ENCODE measurements at regions not wholly inside any gene's neighbourhood (a gene's known extent, or its start where the extent isn't known, plus 50 kb on each side); places are given as distances from the start of the nearest gene placed in this dataset.

DNA sequence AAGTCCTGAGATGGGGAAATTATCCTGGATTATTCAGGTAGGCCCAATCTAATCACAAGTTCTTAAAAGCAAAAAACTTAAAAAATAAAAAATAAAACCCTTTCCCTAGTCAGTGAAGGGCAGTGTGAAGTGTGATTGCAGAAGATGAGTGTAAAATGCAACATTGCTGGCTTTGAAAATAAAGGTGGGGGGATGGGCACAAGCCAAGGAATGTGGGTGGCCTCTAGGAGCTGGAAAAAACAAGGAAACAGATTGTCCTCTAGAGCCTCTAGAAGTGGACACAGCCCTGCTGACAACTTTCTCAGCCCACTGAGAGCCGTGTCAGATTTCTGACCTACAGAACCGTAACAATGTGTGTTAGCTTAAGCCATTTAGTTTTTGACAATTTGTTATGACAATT lies 184.3 kb upstream of the HNRNPA3 start:
- no peak overlapping the region for H3K4me3 ChIP-seq
- no peaks in the 10 kb centered on the region for H3K4me1 ChIP-seq
- H3K9ac ChIP-seq, result no peak overlapping the region
- H3K9me3 ChIP-seq (replicated peaks in 1 of 11), result peaks cover 0 to 2% (median 0%) of the 10 kb centered on the region in 11 experiments; a peak in 1 of 22 replicates
- no peak overlapping the region for H3K4me2 ChIP-seq
- no peaks in the 10 kb centered on the region for H3K27me3 ChIP-seq
- no peaks in the 10 kb centered on the region for H3K36me3 ChIP-seq
- H4K20me1 ChIP-seq, result no peaks in the 10 kb centered on the region; a peak in 1 of 22 replicates
- H3K27ac ChIP-seq, result no peak overlapping the region
- no peak for TF ChIP-seq Cebpa-rat (IDR thresholded peaks at IDR 0.05)

DNA sequence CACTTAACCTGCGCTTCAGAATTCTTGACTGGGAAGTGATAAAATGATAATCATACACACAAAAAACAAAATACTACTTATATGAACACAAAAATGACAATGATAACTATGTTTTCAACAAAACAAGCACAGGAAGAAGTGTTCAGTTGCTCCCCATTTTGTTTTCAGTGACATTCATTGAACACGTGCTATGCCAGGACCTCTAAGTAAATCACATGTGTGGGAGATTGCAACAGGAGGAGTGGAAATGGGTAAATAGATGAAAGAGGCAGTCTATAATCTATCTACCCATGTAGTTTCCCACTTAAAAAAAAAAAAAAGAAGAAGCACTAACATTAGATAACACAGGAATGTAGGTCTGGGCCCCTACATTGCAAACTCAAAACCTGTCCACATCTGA lies 183.5 kb upstream of the HNRNPA3 start:
- no peak overlapping the region for H3K27ac ChIP-seq
- no peaks in the 10 kb centered on the region for H3K36me3 ChIP-seq
- H3K4me1 ChIP-seq, result no peaks in the 10 kb centered on the region
- no peak overlapping the region for H3K4me3 ChIP-seq
- no peak overlapping the region for H3K9ac ChIP-seq
- no peak for TF ChIP-seq Cebpa-rat (IDR thresholded peaks at IDR 0.05)
- H3K27me3 ChIP-seq, result no peaks in the 10 kb centered on the region
- no peak overlapping the region for H3K4me2 ChIP-seq
- H3K9me3 ChIP-seq (replicated peaks in 1 of 11), result no peaks in the 10 kb centered on the region
- no peaks in the 10 kb centered on the region; a peak in 1 of 22 replicates for H4K20me1 ChIP-seq

DNA sequence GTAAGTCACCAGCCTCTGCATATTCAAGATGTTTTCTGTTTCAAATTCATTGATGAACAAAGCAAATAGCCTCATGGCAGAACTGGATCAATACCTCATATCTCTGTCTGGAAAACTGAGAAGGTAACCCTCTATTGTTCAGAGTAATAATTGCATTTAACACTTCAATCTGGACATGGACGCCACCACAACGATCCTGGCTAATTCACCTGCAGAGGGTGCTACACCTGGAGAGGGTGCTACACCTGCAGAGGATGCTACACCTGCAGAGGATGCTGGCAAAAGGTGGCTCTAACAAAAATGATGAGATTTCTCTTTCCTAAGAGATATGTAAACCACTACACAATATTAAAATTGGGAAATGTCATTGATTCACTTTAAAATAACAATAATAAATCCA lies 183.1 kb upstream of the HNRNPA3 start:
- no peaks in the 10 kb centered on the region for H3K36me3 ChIP-seq
- H3K27ac ChIP-seq, result no peak overlapping the region
- H3K4me3 ChIP-seq, result no peak overlapping the region
- H3K4me2 ChIP-seq, result no peak overlapping the region
- no peaks in the 10 kb centered on the region for H3K9me3 ChIP-seq (replicated peaks in 1 of 11)
- no peak overlapping the region for H3K9ac ChIP-seq
- H4K20me1 ChIP-seq, result no peaks in the 10 kb centered on the region; a peak in 1 of 22 replicates
- H3K27me3 ChIP-seq, result no peaks in the 10 kb centered on the region
- no peak for TF ChIP-seq Cebpa-rat (IDR thresholded peaks at IDR 0.05)
- no peaks in the 10 kb centered on the region for H3K4me1 ChIP-seq

DNA sequence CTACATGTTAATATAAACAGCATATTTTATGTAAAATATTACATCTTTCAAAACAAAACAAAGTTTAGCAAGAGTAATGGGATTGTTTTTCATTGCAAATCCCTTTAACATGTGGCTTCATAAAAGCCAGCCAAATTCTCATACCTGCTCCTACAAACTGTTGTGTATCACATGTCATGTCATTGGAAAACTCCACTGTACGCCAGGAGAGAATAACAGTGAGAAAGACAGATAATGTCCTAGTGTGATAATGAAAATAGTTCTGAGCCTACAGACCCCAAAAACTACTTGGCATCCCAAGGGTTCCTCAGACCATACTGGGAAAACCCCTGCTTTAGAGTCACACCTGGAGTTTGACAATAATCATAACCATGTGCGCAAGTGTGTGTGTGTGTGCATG lies 182.7 kb upstream of the HNRNPA3 start:
- Histone ChIP-seq H3K4me1 (no peaks in the 10 kb centered on the region), H3K27me3 (no peaks in the 10 kb centered on the region), H3K4me2 (no peak overlapping the region), H3K9ac (no peak overlapping the region), H3K27ac (no peak overlapping the region), H3K9me3 (replicated peaks in 1 of 11) (no peaks in the 10 kb centered on the region), H4K20me1 (no peaks in the 10 kb centered on the region; a peak in 1 of 22 replicates), H3K4me3 (no peak overlapping the region), H3K36me3 (no peaks in the 10 kb centered on the region)
- TF ChIP-seq Cebpa-rat (IDR thresholded peaks at IDR 0.05), result no peak

DNA sequence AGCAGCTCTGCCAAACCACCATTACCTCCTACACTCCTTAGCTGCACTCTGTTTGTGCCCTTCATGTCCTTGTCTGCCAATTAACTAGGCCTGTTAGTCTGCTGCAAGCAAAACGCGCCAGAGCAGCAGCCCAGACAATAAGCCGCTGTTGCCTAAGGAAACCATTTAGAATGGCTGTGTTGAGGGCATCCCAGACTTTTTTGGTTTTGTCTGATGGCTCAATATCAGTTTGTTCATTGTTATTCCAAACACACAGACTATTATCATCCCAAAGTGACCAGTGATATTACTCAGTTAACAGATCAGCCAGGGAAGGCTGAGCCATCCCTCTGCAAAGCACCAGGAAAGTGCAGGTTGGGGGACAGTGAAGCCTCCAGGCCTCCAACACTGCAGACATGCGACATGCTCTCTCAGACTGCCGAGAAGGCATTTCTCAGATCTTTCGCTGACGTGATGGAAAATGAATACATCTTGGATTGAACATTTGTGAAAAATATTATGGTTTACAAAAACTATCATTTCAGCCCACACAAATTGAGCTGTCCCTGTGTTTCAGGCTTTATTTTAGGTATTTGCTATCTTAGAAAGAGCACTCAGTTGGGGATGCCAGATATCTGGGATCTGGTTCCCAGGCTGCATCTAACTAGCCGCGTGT lies 182.0 kb upstream of the HNRNPA3 start:
- H3K4me3 ChIP-seq, result no peak overlapping the region
- H3K9ac ChIP-seq, result no peak overlapping the region
- no peak overlapping the region for H3K4me2 ChIP-seq
- no peaks in the 10 kb centered on the region for H3K27me3 ChIP-seq
- no peaks in the 10 kb centered on the region for H3K4me1 ChIP-seq
- no peak for TF ChIP-seq Cebpa-rat (IDR thresholded peaks at IDR 0.05)
- H3K36me3 ChIP-seq, result no peaks in the 10 kb centered on the region
- H3K9me3 ChIP-seq (replicated peaks in 1 of 11), result no peaks in the 10 kb centered on the region
- no peak overlapping the region for H3K27ac ChIP-seq
- no peaks in the 10 kb centered on the region; a peak in 1 of 22 replicates for H4K20me1 ChIP-seq

DNA sequence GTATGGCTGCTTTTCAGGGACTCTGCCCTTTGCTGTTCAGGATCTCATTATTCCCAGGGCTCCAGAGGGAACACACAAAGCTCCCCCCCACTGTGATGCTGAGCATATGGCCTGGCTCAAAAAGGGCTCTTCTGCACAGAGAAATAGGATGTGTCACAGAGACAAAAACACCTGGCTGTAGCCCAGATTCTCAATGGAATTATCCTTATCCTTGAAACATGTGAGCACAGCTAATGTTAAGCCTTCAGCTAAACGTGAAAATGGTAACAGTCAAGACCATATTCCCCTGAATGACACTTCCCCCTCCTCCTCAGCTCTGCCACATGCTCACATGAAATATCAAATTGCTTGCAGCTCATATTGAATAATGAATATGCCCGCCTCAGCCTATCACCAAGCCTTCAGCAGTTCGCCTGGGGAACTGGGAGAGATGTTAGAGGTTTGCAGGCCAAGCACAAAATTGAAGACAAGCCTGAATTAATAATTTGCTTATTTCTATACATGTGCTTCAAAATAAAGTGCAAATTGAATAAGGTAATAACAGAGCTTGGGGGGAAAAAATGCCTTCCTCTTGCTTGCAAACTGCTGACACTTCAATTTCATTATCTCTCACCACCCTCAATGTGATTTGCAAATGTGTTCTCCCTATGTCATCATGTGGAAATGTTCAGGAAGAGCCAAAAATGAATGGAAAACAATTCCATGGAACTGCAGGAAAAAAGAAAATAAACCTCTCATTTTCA lies 181.0 kb upstream of the HNRNPA3 start:
- Histone ChIP-seq H3K4me1 (no peaks in the 10 kb centered on the region), H3K4me3 (no peak overlapping the region), H3K27ac (no peak overlapping the region), H3K9me3 (replicated peaks in 1 of 11) (no peaks in the 10 kb centered on the region), H3K36me3 (no peaks in the 10 kb centered on the region), H3K27me3 (no peaks in the 10 kb centered on the region), H3K9ac (no peak overlapping the region), H4K20me1 (no peaks in the 10 kb centered on the region; a peak in 1 of 22 replicates), H3K4me2 (no peak overlapping the region)
- no peak for TF ChIP-seq Cebpa-rat (IDR thresholded peaks at IDR 0.05)

DNA sequence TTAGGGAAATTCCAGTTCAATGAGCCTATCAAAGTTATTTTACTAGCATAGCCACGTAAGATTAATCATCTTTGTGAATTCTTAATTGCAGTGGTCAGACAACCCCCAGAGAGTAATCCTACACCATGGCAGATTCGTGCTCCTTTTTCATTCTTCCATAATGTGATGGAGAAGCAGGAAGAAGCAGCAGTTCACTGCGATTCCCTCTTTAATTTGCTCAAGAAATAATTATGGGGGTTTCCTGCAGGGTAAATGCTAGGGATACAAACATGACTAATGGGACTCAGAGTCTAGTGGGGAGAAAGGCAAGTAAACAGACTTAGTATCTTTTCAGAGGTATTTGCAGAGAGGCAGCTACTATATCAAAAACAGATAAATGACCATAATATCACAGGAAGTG lies 175.8 kb upstream of the HNRNPA3 start:
- Histone ChIP-seq H3K27me3 (no peaks in the 10 kb centered on the region), H3K4me3 (no peak overlapping the region), H3K9me3 (replicated peaks in 1 of 11) (no peaks in the 10 kb centered on the region), H3K4me2 (no peak overlapping the region), H3K27ac (no peak overlapping the region), H3K36me3 (no peaks in the 10 kb centered on the region), H3K9ac (no peak overlapping the region), H3K4me1 (no peaks in the 10 kb centered on the region), H4K20me1 (no peaks in the 10 kb centered on the region)
- no peak for TF ChIP-seq Cebpa-rat (IDR thresholded peaks at IDR 0.05)

DNA sequence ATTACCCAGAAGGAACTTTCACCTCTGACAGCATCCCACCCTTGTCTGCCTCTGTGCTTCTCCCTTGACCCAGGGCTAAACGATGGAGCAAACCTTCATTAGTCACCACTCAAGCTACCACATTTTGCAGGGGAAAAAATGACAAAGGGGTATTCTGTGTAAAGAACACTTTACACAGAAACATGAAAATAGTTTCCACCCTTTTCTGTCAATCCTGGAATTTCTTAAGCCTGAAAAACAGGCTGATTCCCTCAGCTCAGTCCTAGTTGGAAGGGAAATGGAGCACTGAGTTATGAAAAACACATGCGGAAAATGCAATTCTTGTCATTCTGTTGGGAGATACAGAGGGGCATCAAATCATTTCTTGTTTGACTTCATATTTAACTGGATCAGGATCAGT lies 175.0 kb upstream of the HNRNPA3 start:
- no peak for TF ChIP-seq Cebpa-rat (IDR thresholded peaks at IDR 0.05)
- Histone ChIP-seq H3K9me3 (replicated peaks in 1 of 11) (no peaks in the 10 kb centered on the region), H3K27me3 (no peaks in the 10 kb centered on the region)

DNA sequence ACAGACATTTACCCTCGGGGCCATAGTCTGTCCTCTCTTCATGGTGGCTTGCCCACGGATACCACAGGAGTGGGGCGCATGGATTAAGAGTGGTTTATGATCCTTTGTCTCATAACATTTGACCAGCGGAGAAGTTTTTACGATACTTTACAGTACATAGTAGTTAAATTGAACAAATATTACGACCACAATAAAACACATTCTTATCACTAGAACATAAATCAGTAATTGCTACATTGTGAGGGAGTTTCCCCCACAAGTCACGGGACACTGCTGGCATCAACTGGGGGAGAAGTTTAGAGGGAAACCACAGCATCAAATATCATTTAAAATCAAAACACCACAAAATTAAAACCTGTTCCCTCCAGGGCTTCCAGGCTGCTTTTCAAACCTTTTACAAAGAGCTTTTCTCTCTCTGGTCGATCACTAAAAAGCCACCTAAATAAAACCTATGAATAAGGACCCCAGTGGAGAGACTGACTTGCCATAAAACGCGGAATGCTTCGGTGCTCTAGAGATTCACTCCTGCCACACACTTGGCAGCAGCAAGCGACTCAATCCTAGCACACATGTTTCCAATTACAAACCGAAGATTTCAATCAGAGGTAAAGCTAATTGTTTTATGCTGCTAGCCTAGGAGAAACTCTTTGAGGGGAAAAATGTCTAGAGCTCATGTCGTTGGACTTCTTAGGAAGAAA lies 173.7 kb upstream of the HNRNPA3 start:
- Histone ChIP-seq H3K4me3 (no peak overlapping the region), H4K20me1 (no peaks in the 10 kb centered on the region), H3K27me3 (no peaks in the 10 kb centered on the region), H3K4me2 (no peak overlapping the region), H3K4me1 (no peaks in the 10 kb centered on the region), H3K9ac (no peak overlapping the region), H3K9me3 (replicated peaks in 1 of 11) (no peaks in the 10 kb centered on the region), H3K27ac (no peak overlapping the region), H3K36me3 (no peaks in the 10 kb centered on the region)
- no peak for TF ChIP-seq Cebpa-rat (IDR thresholded peaks at IDR 0.05)

More for the DNA sequence above, 175.0 kb upstream of the HNRNPA3 start:
- Histone ChIP-seq H3K36me3 (no peaks in the 10 kb centered on the region), H3K4me1 (no peaks in the 10 kb centered on the region), H3K4me3 (no peak overlapping the region), H3K9ac (no peak overlapping the region), H3K4me2 (no peak overlapping the region), H3K27ac (no peak overlapping the region), H4K20me1 (no peaks in the 10 kb centered on the region)
